ENCODE measurements at regions not wholly inside any gene's neighbourhood (a gene's known extent, or its start where the extent isn't known, plus 50 kb on each side); places are given as distances from the start of the nearest gene placed in this dataset.
"Not testable (repeated sequence)": the region's sequence is repeated elsewhere in the genome, so short reads cannot be mapped to it uniquely, and the experiment has no call there.

DNA sequence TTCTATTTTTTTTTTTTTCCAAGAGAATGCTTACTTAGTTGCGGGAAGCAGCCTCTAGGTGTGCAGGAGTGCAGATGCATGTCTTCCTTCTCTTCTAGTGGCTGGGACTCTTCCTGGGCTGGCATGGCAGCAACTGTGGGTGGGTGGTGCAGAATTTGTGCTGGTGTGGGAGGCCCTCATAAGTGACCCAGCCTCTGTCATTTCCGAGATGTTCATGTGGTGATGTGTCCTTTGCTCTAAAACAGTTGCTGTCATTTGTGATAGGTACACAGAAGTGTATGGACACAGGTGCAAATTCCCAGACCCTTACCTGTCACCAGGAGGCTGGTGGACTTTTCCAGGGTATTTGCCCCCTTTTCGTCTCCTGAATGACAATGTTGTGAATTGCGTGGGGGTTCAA lies 367.7 kb downstream of the KCNRG start:
- no peak for DNase-seq (ENCODE audit: low read depth in 2 of 2, low spot score in 1 of 2)

DNA sequence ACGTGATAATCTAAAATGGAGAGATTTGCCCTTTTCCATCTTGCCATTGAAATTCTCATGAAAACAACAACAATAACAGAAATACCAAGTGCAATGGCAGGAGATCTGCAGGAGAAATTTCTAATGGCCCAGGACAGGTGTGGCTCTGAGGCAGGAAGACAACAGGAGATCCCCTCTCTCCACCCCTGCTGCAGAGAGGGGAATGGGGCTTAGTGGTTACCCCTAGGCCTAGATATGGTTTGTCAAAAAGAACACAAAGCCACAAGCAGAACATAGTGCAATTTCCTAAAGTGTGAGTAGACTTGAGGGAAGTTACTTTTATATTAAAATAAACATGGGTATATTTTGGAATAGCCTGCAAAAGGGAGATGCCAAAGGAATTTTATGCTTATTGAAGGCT lies 369.5 kb downstream of the KCNRG start:
- no peak for DNase-seq (ENCODE audit: low read depth in 2 of 2, low spot score in 1 of 2)

DNA sequence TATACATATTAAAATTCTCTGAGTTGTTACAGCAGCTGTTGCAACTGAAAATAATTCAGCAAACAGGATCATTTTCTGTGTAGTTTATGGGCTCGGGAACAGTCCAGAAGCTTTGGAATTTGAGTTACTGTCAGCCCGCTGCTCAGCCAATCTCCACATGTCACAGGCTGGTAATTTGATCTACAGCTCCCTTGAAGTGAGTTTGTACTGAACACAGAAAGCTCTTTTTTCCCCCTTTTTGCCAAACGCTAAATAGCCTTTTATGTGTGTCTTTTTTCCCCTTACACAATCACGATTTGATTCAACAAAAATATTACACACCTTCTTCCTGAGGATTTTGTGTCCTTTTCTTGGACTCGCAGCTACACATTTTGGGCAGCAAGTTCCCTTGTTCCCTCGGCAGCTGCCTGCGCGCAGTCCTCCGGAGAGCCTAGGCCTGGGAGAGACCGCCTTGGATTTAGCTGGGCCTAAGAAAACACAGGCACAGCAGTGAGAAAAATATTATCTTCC lies 371.4 kb downstream of the KCNRG start:
- no peak for DNase-seq (ENCODE audit: low read depth in 2 of 2, low spot score in 1 of 2)

DNA sequence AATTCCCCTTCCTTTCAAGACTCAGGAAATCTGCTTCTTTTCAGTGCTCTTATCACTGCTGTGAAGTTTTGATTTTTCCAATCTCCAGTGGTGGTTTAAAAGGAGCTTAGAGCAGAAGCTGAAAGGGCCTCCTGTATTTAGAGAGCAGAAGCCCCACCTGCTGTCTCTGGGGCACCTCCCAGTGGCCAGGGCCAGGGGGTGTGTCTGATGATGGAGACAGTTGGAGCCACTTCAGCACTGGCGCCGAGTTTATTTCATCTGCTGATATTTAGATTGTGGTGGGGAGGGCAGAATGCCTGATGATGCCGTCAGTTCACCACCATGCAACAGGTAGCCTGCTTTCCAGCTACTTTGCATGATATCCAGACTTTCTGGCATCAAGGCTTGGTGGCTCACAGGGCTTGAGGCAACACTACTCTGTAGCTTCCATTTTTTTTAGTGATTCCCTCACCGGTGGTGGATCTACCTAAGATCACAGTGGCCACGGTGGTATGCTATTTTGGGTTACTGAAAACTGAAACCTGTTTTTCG lies 371.9 kb downstream of the KCNRG start:
- no peak for DNase-seq (ENCODE audit: low read depth in 2 of 2, low spot score in 1 of 2)

DNA sequence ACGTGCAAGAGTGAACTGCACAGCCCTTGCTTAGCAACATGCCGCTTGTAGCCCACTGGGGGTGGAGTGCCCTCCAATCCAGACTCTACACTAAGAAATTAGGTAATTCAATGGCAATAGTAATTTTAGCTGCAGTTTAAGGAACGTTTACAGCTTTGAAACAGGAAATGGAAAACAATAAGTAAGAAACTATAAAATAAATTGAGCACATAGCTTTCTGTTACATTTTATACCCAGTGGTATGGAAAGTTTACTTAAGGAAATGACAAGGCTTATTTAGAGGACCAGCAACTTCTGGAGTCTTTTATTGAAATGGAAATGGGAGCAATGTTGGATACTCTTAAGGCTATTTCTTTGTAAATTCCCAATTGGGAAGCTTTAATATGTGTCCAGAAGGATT lies 373.2 kb downstream of the KCNRG start:
- no peak for DNase-seq (ENCODE audit: low read depth in 2 of 2, low spot score in 1 of 2)

DNA sequence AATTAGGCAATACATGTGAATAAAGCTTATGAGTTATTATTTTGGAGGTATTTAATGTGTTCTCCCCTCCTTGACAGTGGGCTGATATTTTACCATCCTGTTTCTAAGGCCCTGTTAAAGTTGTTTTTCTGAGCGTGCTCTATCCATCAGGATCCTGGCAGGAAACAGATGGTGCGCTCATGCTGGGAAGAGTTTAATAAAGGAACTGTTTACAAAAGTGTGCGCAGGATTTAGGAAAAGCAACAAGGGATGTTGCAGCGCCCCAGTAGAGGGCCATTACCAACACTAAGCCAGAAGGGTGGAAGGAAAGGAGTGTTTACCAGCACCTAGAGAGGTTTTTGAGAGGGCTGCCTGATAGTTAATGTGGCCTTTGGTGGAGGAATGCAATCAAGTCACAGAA lies 374.5 kb downstream of the KCNRG start:
- DNase-seq (ENCODE audit: low read depth in 2 of 2, low spot score in 1 of 2) = no peak

DNA sequence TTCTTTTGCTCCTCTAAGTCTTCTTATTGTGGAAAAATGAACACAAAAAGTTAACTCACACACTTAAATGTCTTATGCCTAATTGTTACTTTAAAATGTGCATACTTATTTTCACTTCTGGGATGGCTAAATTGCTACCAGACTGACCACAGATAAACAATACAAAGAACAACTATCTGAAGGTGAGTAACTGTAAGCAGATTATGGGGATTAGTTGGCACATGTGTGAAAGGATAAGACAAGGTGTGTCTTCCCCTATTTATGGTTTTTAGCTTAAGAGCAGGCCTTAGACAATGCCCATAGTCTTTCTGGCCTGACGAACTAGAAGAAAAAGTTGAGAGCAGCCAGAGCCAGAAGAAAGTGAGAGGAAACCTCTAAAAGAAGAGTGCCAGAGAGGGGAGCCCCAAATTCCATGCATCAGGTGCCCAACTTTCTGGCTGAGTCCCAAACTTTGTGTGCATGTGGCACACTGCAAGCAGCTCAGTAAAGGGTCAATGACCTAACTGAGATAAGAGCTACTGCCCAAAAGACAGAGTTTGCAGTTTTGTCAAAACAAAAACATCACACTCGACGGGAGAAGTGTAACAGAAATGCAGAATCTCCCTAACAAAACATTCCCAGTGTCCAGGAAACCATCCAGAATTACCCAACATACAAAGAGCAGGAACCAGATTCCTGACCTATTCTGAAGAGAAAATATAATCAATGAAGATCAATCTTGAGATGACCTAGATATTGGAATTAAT lies 375.4 kb downstream of the KCNRG start:
- no peak for DNase-seq (ENCODE audit: low read depth in 2 of 2, low spot score in 1 of 2)

DNA sequence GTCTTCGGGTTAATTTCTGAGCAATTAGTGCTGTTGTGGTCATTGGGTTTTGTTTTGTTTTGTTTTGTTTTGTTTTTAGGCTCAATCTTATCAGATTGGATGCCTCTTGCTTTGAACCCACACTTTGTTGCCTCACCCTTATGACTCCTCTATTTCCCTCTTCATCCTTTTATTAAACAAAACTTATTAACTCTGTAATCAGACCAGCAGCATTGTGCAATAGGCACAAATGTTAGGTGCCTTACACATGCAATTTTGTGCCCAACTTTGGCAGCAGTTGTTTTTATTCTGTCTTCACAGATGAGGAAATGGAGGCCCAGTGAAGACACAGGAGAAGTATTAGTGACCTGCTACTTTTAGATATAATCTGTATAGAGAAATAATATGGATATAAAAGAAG lies 377.7 kb downstream of the KCNRG start:
- DNase-seq (ENCODE audit: low read depth in 2 of 2, low spot score in 1 of 2) = no peak

DNA sequence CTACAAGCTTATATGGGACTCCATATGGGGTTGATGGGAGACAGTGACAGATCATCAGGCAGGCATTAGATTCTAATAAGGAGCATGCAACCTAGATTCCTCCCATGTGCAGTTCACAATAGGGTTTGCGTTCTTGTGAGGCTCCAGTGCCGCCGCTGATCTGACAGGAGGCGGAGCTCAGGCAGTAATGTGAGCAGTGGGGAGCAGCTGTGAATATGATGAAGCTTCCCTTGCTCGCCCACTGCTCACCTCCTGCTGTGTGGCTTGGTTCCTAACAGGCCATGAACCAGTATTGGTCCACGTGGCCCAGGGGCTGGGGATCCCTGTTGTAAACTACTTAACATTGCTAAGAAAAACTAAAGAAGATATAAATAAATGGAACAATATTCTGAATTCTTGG lies 378.4 kb downstream of the KCNRG start:
- DNase-seq (ENCODE audit: low read depth in 2 of 2, low spot score in 1 of 2) = no peak

DNA sequence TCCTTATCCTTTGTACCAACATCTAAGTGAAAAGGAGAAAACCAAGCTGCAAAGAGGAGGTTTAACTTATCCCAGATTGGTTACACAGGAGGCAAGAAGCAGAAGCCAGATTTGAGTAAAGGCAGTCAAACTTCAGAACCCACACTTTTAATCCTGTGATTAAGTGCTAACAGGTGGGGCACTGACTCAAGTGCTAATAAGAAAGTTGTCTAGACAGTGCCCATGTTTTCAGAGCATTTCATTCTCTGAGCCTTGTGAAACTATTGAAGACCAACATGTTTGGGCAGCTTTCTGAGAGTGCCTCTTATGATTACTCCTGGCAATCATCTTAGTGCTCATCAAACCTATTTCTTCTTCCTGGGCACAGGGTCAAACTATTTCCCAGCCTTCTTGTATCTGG lies 380.8 kb downstream of the KCNRG start:
- DNase-seq (ENCODE audit: low read depth in 2 of 2, low spot score in 1 of 2) = no peak

DNA sequence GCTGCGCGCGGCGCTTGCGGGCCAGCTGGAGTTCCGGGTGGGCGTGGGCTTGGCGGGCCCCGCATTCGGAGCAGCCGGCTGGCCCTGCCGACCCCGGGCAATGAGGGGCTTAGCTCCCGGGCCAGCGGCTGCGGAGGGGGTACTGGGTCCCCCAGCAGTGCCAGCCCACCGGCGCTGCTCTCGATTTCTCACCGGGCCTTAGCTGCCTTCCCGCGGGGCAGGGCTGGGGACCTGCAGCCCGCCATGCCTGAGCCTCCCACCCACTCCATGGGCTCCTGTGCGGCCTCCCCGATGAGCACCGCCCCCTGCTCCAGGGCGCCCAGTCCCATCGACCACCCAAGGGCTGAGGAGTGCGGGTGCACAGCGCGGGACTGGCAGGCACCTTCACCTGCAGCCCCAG lies 381.4 kb downstream of the KCNRG start:
- not testable (repeated sequence) for DNase-seq (ENCODE audit: low read depth in 2 of 2, low spot score in 1 of 2)

DNA sequence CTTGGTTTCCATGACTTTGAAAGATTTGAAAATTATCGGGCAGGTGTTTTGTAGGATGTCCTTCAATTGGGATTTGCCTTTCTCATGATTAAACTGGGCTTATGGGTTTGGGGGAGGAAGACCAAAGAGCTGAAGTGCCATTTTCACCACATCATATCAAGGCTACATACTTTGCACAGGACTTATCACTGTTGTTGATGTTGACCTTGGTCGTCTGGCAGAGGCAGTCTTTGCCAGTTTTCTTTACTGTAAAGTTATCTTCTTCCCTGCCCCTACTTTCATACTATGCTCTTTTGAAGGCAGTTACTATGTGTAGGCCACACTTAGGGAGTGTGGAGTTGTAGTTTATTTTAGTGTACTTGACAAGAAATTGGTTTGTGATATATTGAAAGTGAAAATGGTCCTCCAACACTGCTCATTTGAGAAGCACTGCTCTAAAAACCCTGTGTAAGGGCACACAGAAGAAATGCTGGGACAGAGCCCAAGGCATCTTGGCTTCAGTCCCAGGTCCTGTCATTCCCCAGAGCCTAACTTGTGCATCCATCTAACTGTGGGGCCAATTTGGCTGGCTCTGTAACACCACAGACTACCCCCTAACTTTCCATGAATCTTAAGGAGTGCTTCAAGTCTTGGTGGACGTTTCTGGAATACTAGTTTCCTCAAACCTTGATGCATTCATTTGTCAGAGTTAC lies 384.9 kb downstream of the KCNRG start:
- DNase-seq (ENCODE audit: low read depth in 2 of 2, low spot score in 1 of 2) = no peak

DNA sequence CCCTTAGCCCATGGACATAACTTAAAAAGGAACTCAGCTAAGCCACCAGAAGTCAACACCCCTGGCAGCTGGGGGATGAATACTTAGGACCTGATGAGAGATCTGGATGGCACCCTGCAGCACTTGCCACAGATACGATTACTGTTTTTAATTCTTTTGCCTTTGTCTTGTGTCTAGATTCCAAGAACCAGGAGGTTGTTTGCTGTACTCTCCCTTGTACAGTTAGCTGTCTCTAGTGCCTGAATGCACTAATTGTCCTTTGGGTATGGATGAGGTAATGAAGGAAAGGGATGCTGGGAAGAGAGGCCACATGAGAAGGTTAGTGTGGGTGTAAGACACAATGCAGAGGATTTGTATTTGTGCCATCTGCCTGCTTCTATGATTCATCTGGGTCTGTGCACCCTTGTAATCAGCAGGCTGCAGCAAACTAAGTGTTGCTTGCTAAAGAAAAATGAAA lies 385.8 kb downstream of the KCNRG start:
- no peak for DNase-seq (ENCODE audit: low read depth in 2 of 2, low spot score in 1 of 2)

DNA sequence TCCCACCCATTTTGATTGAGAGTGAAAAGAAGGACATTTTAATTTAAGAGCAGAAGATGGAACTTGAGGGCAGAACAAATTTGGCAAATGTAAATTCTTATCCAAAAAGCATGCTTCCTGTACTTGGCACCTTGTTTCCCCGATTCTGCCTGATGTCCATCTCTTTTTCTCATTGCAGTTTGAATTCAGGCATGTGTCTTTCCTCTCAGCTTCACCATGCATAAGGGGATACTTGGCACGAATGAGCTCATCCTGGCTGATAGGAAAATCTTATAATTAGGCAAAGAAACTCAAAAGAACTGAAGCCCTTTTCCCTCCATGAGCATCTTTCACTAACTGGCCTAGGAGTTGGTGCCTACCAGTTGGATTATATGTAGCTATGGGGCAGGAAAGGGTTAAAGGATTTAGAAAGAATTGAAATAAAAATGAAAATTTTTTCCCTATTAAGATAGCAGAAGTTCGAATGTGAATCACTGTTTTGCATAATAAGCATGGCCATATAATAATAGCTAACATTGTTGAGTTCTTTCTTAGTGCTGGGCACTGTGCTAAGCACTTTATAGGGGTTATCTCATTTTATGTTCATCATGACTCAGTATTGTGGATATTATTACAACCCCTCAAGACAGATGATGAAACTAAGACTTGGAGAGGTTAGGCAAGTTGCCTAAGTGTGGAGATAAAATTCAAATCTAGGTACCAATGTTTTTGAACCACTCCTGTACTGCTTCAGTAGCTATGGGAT lies 386.6 kb downstream of the KCNRG start:
- DNase-seq (ENCODE audit: low read depth in 2 of 2, low spot score in 1 of 2) = no peak

DNA sequence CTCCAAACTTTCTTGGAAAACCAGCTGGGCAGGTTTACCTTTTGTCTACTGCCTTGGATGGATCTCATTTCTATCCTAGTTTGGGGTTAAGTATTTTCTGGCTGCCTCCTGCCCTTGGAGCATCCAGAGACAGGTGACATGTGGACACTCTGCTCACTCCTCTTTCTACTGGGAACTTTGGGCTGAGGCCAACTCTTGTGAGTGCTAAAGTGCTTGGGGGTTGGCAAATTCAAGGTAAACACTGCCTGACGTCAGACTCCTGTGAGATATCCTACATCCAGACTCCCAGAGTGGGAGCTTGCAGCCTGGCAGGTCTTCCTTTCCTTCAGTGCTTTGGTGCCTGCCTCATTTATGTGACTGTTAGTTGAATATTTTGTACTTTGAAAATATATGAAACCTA lies 388.1 kb downstream of the KCNRG start:
- DNase-seq (ENCODE audit: low read depth in 2 of 2, low spot score in 1 of 2) = no peak

DNA sequence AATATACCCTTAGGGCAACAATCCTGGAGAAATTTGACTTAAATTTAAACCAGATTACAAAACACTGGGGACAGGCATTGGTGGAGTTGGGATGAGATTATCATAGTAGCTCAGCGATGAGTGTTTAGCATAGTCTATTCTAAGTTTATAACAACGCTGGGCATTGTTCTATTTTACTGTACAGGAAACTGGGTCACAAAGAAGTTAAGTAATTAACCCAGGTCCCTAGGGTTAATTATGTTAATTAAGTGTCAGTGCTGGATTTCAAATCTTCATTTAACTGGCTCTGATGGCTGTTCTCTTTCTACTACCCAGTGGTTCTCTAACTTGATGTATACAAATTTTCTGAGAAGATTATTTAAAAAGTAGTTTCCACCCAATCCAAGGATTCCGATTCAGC lies 388.9 kb downstream of the KCNRG start:
- DNase-seq (ENCODE audit: low read depth in 2 of 2, low spot score in 1 of 2) = no peak

DNA sequence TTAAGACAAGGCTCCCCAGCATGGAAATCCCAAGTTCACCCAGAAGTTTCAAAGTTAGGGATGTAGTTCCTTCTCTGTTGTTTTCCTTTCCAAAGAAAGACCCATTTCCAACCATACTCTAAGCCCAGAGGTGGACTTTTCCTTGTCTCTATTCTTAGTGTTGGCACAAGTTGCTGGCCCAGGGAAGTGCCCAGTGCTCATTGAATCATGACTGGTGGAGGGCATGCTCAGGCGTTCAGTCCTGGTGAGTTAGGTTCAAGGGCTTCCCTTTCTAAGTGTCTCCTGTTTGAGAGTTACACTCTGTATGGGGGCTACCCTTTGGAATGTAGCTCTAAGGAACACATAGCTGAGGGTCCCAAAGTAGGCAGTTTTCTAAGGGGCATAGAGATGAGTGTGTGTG lies 389.5 kb downstream of the KCNRG start:
- no peak for DNase-seq (ENCODE audit: low read depth in 2 of 2, low spot score in 1 of 2)

DNA sequence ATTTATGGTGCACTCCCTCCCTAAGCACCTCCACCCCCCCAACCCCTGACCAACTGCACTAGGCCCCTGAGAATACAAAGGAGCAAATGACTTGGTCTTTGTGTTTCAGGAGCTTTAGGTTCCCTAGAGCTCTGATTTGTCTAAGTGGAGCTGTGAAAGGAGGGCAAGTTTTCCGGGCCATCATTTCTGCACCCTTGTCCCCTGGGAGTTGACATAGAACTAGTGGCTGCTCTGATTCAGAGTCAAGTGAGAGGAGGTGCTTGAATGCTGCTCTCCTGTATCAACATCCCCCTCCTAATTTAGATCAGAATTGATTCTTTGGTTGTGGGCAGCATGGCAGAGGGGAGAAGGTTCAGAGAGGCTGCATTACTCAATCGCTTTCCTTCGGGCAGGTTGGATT lies 391.6 kb downstream of the KCNRG start:
- no peak for DNase-seq (ENCODE audit: low read depth in 2 of 2, low spot score in 1 of 2)

DNA sequence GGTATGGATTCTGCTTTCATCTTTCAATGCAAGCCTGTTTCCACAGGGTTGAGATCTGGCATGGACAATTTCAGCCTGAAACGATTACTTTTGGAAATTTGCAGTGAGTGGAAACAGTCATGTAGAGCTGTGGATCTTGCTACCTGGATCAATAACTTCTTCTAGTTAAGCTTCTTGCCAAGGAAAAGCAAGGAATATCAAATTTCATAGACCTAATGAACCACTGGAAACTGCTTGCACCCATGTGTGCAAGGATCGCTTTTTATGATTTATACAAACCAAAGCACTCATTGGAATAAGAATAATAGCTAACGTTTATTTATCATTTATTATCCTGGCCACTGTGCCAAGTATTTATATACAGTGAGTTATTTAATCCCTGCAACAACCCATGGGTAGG lies 392.8 kb downstream of the KCNRG start:
- DNase-seq (ENCODE audit: low read depth in 2 of 2, low spot score in 1 of 2) = no peak

DNA sequence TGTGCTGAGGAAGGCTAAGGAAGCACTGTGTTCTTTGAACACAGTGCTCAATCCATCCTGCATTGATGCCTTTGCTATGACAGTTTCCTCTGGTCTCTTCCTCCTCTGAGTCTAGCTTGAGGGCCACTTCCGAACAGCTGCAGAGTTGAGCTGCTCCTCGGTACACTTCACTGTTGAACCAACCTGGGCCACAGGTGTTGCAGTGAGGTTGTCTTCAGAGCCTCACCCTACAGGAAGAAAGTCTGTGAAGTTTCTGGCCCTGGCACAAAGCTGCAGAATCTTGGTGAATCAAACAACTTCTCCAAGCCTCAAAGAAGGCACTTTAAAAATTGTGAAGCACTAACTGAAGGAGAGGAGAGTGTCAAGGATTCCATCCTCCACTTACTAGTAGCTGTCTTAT lies 394.0 kb downstream of the KCNRG start:
- DNase-seq (ENCODE audit: low read depth in 2 of 2, low spot score in 1 of 2) = no peak

DNA sequence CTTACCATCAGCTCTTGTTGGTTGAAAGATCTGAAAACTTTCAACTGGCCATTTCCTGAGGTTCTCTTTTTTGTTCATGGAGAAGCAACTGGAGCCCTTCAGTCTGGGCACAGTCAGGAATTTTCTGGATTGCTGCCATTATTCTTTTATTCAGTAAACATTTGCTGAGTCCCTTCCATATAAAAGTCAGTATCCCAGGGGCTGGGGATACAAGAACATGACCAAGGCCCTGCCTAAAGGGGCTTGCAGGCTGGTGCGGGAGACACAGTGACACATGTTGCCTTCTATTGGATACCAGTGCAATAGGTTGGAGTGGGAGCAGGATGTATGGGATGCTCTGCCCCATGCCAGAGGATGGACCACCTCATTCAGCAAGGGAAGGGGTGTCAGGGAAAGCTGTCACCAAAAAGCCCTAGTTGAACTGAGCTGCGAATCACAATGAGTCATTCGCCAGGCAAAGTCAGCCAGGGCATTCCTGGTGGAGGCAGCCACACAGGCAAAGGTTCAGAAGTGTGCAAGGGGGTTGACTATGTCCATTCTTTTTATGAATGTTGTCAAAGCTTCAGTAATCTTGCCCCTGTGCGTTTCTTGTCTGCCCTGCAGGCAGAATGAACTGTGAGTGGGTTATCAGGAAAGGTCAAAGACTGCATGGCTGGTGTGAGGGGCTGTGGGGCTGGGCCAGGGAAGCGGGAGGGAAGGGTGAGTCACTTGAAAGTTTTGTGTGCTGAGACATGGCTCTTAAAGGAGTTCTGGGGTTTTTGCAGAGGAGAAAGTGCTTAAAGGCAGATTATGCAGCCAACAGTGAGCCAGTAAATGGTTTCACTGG lies 395.9 kb downstream of the KCNRG start:
- DNase-seq (ENCODE audit: low read depth in 2 of 2, low spot score in 1 of 2) = no peak
